ENCODE measurements at regions not wholly inside any gene's neighbourhood (a gene's known extent, or its start where the extent isn't known, plus 50 kb on each side); places are given as distances from the start of the nearest gene placed in this dataset.

- no peak for TF ChIP-seq CTCF (IDR thresholded peaks at IDR 0.05)
- TF ChIP-seq POLR2A (IDR thresholded peaks at IDR 0.05), result no peak
Observed at GRCh38 chr14:51478175-51478621, 173.5 kb upstream of the FRMD6 start.

All from heart left ventricle (tissue), 13 donors.